Fibroblast of lung (primary cell): ENCODE measurements at regions not wholly inside any gene's neighbourhood (a gene's known extent, or its start where the extent isn't known, plus 50 kb on each side); places are given as distances from the start of the nearest gene placed in this dataset.

ENCODE experiments used
- DNase-seq, 2 donors: peaks; one replicate each; pipeline versions ENCODE4 v3.0.0 to v3.0.0-alpha.2; 2010; ENCODE audit warnings: low read depth in 2 of 2
- H2AFZ ChIP-seq: 2 replicates; pipeline ENCODE4 v1.5.1; 2012; ENCODE audit warnings: low read length, control low read depth, inconsistent platforms
- H3K27ac ChIP-seq: 2 replicates; pipeline ENCODE4 v1.5.1; 2011; ENCODE audit warnings: low read length, control low read depth; ENCODE audit not compliant: insufficient read depth
- H3K27me3 ChIP-seq: 2 replicates; pipeline ENCODE4 v1.5.1; 2011; ENCODE audit warnings: mild to moderate bottlenecking, low read length; ENCODE audit not compliant: control insufficient read depth, insufficient read depth
- H3K36me3 ChIP-seq: 2 replicates; pipeline ENCODE4 v1.5.1; 2011; ENCODE audit warnings: low read length; ENCODE audit not compliant: control insufficient read depth, insufficient read depth
- H3K4me1 ChIP-seq: 2 replicates; pipeline ENCODE4 v1.5.1; 2011; ENCODE audit warnings: low read length; ENCODE audit not compliant: control insufficient read depth, insufficient read depth; ENCODE audit errors: extremely low read depth
- H3K4me2 ChIP-seq: 2 replicates; pipeline ENCODE4 v1.5.1; 2011; ENCODE audit warnings: low read length, control low read depth; ENCODE audit not compliant: insufficient read depth; ENCODE audit errors: extremely low read depth
- H3K4me3 ChIP-seq, 4 experiments: fragments of 200-600 bp in 1 of 4; sonication (generic) in 1 of 4; replicated peaks in 1 of 4; 2 replicates each; pipeline ENCODE4 v1.5.1; 2011 to 2016; ENCODE audit warnings: low read length in 4 of 4, low read depth in 3 of 4, mild to moderate bottlenecking in 3 of 4, control low read depth in 2 of 4, inconsistent platforms in 1 of 4, mixed read lengths in 1 of 4; ENCODE audit not compliant: insufficient read depth in 1 of 4; ENCODE audit errors: control extremely low read depth in 1 of 4
- H3K79me2 ChIP-seq: 2 replicates; pipeline ENCODE4 v1.5.1; 2012; ENCODE audit warnings: mild to moderate bottlenecking, low read length, inconsistent platforms; ENCODE audit not compliant: control insufficient read depth, insufficient read depth
- H3K9ac ChIP-seq: 2 replicates; pipeline ENCODE4 v1.5.1; 2011; ENCODE audit warnings: mild to moderate bottlenecking, low read length, control low read depth; ENCODE audit not compliant: insufficient read depth
- H3K9me3 ChIP-seq: 2 replicates; pipeline ENCODE4 v1.5.1; 2012; ENCODE audit warnings: low read depth, low read length; ENCODE audit not compliant: control insufficient read depth, insufficient read depth
- H4K20me1 ChIP-seq: 2 replicates; pipeline ENCODE4 v1.5.1; 2011; ENCODE audit warnings: low read length; ENCODE audit not compliant: control insufficient read depth, insufficient read depth; ENCODE audit errors: extremely low read depth
- EZH2 ChIP-seq: IDR thresholded peaks from 2 replicates; pipeline ENCODE4 v1.5.1; 2012; ENCODE audit warnings: low read length, control low read depth, mild to moderate bottlenecking; ENCODE audit errors: missing control alignments
- TF ChIP-seq, protein P1 (sequence below), 2 donors: IDR thresholded peaks in 1 of 2; conservative IDR thresholded peaks in 1 of 2; 1 replicate in 1 of 2; 2 replicates in 1 of 2; pipeline ENCODE4 v1.5.1; 2011 to 2012; ENCODE audit warnings: low read length in 2 of 2, control low read depth in 1 of 2, inconsistent platforms in 1 of 2, low read depth in 1 of 2, mild to moderate bottlenecking in 1 of 2

GRCh38 chr5:125199373-125199772 lies 452.9 kb upstream of the ZNF608 start:
- Histone ChIP-seq H3K36me3 (no peaks in the 10 kb centered on the region), H3K27ac (no peak overlapping the region), H3K27me3 (no peaks in the 10 kb centered on the region), H3K9me3 (no peaks in the 10 kb centered on the region), H3K4me2 (no peak overlapping the region), H3K4me1 (peaks cover 3% of the 10 kb centered on the region), H3K4me3 (no peak overlapping the region), H3K79me2 (no peaks in the 10 kb centered on the region), H4K20me1 (no peaks in the 10 kb centered on the region), H3K9ac (no peak overlapping the region), H2AFZ (no peak overlapping the region)
- TF ChIP-seq, protein P1, sequence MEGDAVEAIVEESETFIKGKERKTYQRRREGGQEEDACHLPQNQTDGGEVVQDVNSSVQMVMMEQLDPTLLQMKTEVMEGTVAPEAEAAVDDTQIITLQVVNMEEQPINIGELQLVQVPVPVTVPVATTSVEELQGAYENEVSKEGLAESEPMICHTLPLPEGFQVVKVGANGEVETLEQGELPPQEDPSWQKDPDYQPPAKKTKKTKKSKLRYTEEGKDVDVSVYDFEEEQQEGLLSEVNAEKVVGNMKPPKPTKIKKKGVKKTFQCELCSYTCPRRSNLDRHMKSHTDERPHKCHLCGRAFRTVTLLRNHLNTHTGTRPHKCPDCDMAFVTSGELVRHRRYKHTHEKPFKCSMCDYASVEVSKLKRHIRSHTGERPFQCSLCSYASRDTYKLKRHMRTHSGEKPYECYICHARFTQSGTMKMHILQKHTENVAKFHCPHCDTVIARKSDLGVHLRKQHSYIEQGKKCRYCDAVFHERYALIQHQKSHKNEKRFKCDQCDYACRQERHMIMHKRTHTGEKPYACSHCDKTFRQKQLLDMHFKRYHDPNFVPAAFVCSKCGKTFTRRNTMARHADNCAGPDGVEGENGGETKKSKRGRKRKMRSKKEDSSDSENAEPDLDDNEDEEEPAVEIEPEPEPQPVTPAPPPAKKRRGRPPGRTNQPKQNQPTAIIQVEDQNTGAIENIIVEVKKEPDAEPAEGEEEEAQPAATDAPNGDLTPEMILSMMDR (conservative IDR thresholded peaks at IDR 0.05 in 1 of 2, IDR thresholded peaks at IDR 0.05 in 1 of 2; ENCODE audit: low read depth in 1 of 2, low read length in 2 of 2) = no peak
- no peak for TF ChIP-seq EZH2
- no peak for DNase-seq

GRCh38 chr5:125199968-125200865 lies 453.8 kb upstream of the ZNF608 start:
- Histone ChIP-seq H3K27ac (no peak overlapping the region), H3K4me2 (peak overlapping the region; percentile 73), H3K4me1 (peaks cover 3% of the 10 kb centered on the region), H3K79me2 (no peaks in the 10 kb centered on the region), H3K36me3 (no peaks in the 10 kb centered on the region), H3K9ac (no peak overlapping the region), H3K4me3 (peak overlapping the region; percentile 17 to 61 (median 30)), H4K20me1 (no peaks in the 10 kb centered on the region), H2AFZ (peak overlapping the region; percentile 25), H3K27me3 (no peaks in the 10 kb centered on the region), H3K9me3 (no peaks in the 10 kb centered on the region)
- TF ChIP-seq, protein P1 (conservative IDR thresholded peaks at IDR 0.05 in 1 of 2, IDR thresholded peaks at IDR 0.05 in 1 of 2; ENCODE audit: low read depth in 1 of 2, low read length in 2 of 2) = no peak
- no peak for TF ChIP-seq EZH2
- DNase-seq = peak; percentile 15 to 26

DNA sequence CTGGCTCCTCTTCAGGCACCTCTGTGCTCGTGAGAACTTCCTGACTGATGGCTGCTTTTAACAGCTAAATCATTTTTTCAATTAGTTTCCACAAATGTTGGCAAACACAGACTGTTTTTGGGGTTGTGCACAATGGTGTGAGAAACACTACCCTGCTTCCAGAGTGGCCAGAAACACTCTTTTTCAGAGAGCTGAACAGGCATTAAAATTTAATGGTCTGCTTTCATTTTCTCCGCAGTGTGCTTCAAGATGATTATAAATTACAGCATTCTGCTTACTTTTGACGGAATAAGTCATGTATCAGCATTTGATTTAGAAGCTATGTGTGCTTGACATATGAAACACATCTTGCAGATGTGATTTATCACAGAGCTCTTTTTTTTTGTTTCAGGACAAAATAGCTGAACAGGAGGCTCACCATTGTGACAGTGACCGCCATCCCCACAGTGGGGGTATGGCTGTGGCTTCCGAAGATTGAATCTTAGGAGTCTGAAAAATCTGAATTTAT lies 454.5 kb upstream of the ZNF608 start:
- Histone ChIP-seq H2AFZ (peak overlapping the region; percentile 25), H3K27me3 (no peaks in the 10 kb centered on the region), H3K4me2 (peak overlapping the region; percentile 73), H3K79me2 (no peaks in the 10 kb centered on the region), H3K36me3 (no peaks in the 10 kb centered on the region), H3K9me3 (no peaks in the 10 kb centered on the region), H3K9ac (no peak overlapping the region), H3K27ac (no peak overlapping the region), H3K4me1 (peaks cover 3% of the 10 kb centered on the region), H4K20me1 (no peaks in the 10 kb centered on the region), H3K4me3 (peak overlapping the region; percentile 17 to 61 (median 30))
- TF ChIP-seq EZH2 = no peak
- TF ChIP-seq, protein P1 (conservative IDR thresholded peaks at IDR 0.05 in 1 of 2, IDR thresholded peaks at IDR 0.05 in 1 of 2; ENCODE audit: low read depth in 1 of 2, low read length in 2 of 2) = no peak
- no peak for DNase-seq
